ENCODE measurements at regions not wholly inside any gene's neighbourhood (a gene's known extent, or its start where the extent isn't known, plus 50 kb on each side); places are given as distances from the start of the nearest gene placed in this dataset.

DNA sequence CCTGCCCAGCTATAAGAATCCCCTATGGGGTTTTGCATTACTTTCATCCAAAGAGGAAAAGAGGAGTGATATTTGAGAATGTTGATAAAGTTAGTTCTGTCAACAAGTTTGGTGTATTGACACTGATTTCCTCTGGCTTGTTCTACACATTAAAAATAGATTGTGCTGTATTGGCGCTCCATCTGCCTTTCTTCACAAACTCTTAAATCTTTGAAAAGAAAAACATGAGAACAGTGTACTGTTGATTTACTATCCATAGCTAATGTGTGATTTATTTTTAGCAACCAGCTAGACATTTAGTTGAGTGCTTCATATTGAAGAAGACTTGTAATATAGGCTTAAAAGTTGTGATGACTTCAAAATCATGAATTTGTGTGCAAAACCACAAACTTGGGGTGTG is 261.2 kb upstream of the ANKRD50 start:
- DNase-seq, result no peak

DNA sequence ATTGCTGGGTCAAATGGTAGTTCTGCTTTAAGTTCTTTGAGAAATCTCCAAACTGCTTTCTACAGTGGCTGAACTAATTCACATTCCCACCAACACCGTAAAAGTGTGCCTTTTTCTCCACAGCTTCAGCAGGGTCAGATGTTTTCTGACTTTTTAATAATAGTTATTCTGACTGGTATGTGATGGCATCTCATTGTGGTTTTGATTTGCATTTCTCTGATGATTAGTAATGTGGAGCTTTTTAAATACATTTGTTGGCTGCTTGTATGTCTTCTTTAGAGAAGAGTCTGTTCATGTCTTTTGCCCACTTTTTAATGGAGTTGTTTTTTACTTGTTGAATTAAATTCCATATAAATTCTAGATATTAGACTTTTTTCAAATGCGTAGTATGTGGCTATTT is 257.5 kb upstream of the ANKRD50 start:
- DNase-seq, result no peak

DNA sequence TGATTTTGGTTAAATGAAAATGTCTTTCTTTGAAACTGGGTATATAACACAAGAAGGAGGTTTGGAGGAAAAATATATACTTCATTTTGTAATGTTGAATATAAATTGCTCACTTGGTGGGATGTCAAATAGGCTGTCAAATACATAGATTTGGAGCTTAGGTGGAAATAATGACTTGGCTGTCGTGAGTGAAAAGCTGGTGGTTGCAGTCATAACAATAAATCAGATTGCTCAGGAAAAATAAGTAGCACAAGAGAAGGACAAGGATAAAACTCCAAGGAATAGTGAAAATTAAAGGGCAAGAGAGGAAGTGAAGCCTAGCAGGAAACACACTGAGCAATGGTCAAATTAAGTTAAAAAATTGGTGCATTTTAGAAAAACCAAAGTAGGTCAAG is 253.0 kb upstream of the ANKRD50 start:
- DNase-seq, result no peak

DNA sequence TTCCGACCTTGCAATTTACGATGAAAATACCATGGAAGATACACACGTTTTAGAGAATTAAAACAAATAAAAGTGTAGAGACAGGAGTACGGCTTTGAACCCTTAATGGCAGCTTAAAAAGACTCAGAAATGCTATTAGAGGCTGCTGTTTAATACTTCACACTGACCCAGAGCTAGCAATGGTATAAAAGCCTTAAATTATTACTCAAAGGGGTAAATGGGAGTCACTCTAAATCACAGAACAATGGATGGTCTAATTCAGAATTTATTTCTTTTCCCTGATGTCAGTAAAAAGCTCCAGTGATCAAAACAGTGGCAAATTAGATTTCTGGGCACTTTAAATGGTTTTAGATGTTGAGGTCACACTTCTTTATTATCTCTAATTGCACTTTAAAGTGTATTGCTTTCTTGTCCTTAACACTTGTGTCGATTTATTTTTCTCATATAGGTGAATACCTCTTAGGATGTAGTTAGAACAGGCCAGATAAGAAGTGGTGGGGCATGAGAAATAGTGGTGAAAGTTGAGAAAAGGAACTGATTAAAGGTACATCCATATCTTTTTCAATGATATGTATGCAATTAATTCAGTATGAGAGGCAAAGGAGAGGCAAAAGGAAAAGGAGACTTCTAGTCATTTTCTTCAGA is 252.4 kb upstream of the ANKRD50 start:
- DNase-seq, result no peak

DNA sequence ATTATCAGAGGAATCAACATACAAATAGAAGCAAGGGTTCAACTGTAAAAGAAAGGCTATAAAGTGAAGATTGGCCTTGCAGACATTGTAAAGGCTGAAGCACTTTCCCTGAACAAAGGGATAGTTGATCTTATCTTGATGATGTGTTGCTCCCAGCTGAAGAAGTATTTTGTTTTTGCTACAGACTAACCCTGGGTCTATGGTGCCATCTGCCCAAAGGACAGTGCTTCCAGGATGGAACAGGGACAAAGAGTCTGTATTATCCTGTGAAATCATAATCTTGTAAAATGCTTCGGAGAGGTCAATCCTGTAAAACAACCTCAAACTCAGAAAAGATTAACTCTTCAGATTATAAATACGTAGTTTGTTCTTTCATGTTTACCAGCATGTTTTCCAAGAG is 251.7 kb upstream of the ANKRD50 start:
- DNase-seq, result no peak

DNA sequence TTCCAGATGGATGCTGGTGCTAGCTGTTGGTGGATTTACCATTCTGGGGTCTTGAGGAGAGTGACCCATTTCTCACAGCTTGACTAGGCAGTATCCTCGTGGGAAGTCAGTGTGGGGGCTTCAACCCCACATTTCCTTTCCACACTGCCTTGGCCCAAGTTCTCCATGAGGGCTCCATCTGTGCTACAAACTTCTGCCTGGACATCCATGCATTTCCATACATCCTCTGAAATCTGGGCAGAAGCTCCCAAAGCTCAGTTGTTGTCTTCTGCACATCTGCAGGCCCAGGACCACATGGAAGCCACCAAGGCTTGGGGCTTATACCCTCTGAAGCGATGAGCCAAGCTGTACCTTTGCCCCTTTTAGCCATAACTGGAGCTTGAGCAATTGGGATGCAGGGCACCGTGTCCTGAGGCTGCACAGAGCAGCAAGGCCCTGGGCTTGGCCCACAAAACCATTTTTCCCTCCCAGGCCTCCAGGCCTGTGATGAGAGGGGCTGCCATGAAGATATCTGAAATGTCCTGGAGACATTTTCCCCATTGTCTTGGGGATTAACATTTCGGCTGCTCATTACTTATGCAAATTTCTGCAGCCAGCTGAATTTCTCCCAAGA is 248.7 kb upstream of the ANKRD50 start:
- DNase-seq, result no peak

DNA sequence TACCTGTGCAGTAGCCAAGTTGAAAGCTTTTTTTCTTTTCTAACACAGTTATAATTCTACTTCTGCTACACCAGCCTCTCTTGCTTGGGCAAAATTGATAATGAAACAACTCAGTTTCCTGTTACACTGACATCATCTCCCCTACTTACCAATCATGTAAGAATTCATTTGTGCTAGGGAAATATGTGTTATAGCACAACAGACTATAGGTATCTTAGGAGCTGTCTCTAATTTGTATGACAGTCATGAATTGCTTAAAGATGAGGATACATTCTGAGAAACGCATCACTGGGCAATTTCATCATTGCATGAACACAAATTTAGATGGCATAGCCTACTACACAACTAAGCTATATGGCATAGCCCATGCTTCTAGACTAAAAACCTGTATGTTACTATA is 246.3 kb upstream of the ANKRD50 start:
- DNase-seq, result no peak

DNA sequence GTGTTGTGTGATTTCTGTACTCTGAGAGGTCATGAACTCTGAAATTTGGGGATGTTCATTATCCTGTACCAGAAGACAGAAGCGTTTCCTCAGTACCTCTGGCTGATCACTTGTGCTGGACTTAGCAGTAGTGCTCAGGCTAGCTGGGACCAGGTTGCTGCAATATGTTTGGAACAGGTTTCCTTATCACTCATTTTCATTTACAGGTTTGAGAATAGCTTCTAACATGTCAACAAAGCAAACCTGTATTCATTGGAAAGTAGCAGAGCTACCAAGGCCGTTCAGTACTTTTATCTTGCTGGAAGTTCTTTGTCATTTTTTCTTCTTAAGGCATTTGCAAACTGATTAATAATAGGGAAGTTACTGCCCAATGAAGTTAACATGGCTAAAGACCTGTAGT is 242.9 kb upstream of the ANKRD50 start:
- no peak for DNase-seq

DNA sequence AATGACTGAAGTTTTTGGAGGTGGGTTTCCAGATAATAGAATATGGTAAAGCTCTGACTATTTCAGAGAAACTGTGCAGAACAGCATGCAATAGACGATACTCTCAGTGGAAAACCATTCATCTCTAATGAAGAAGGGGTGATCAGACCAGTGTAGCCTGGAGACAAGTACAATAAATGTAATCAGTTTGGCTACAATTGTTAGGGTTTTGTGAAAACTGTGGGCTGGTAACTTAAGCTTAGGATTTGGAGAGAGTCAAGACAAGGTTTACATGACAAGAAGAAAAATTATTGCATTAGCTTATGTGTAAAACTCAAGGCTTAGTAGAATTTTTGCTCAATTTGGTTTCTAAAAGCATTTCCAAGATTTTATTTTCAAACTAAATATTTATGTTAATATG is 241.5 kb upstream of the ANKRD50 start:
- DNase-seq, result no peak

DNA sequence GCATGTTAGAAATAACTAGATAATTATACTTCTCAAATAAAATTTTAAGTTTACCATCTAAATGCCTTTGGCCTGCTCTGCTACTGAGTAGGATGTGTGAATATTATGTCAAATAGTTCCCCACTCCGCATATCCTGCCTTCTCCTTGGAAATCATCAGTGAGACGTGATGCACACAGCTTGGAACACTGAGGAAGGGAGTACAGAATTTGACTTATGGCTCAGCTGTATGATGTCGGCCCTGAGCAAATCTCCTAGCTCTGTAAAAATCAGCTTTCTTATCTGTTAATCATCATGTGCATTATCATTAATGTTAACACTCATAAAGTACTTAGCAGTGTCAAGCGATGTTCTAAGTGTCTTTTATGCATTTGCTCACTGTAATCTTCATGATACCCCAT is 241.0 kb upstream of the ANKRD50 start:
- no peak for DNase-seq

DNA sequence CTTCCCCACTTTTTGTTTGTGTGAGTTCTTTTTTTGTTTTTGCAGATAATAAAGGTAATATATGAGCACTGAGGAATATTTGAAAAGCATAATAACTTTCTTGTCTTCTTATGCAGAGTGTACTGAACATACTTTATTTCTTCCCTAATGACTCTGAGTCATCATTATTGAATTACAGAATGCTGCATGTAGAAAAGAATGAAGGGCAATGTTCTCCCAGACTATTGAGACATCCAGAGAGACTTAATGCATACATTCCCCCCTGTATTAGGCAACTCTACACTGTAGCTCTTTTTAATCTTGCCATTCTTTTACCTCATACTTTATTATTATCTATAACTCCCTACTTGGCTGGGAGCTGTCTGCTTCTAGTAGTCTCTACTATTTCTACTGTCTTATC is 240.5 kb upstream of the ANKRD50 start:
- DNase-seq, result no peak

DNA sequence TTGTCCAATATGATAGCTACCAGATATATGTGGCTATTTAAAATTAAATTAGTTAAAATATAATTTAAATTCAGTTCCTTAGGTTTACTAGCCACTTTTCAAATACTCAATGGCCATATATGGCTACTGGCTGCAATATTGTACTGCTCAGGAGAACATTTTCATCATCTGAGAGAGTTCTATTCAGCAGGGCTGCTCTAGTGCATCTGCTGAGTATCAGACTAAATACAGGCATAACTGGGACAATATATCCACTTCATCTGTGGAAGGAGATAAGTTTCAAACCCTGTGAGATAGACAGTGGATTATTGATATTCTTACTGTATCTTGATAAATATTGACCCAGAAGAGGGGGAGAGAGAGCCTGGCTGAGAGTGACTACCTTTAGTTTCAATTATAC is 240.1 kb upstream of the ANKRD50 start:
- no peak for DNase-seq

DNA sequence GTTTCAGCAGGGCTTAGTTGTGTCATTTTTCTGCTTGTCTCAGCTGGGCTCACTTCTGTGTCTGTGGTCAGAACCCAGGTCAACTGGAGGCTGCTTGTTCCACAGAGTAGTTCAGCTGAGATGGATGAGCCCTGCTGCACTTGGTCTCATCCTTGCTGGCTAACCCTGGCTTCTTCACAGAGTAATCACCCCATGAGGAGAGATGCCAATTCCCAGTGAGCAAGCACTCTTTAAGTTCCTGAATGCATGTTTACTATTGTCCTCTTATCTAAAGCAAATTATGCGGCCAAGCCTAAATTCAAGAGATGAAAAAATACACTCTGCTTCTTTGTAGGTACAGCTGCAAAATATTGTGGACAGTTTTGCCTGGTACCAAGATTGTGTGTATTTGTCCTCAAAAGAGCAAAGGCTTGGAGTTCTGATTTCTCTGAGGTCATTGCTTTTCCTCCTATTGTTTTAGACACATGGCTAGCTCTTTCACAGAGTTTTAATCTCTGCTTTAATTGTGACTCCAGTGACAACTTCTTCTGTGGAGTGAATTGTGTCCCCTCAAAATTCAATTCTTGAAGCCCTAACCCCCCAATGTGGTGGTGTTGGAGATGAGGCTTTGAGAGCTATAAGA is 236.6 kb upstream of the ANKRD50 start:
- DNase-seq, result no peak

DNA sequence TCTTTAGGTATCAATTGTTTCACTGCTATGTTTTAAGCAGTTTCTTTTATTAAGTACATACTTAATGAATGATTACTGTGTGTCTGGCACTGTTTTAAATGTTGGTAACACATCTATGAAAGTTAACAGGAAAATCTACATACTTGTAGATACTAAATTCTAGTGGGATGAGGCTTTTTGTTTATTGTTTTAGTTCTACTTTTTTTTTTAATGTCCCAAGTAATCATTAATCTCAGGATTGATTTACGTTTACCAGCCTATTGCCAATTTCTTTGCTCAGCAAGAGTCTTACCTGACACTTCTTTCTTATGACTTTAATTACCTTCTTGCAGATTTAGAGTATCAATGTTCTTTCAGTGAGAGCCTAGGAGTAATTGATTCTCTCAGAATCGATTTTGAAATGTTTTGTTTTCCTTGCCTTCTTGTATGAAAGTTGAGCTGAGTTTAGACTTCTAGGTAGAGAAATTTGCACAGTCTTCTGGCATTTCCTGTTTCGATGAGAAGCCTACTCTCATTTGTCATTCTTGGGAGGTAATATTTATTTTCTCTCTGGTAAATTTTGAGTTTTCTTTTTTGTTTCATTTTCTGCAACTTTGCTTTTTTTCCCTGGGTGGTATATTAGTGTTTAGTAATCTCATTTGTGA is 235.2 kb upstream of the ANKRD50 start:
- DNase-seq, result no peak

DNA sequence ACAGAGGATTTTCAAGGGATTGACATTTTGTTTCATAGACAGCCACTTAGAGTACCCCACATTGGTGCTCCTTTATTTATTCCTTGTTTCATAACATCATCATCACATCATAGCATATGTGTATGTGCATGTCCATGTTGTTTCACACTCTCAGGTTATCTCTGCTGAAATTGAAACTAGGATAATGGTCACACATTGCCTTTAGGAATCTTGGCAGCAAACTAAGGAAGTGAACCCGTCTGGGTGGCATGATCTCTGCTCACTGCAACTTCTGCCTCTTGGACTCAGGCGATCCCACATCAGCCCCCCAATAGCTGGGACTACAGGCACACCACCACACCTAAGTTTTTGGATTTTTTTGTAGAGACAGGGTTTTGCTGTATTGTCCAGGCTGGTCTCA is 234.2 kb upstream of the ANKRD50 start:
- DNase-seq, result no peak

DNA sequence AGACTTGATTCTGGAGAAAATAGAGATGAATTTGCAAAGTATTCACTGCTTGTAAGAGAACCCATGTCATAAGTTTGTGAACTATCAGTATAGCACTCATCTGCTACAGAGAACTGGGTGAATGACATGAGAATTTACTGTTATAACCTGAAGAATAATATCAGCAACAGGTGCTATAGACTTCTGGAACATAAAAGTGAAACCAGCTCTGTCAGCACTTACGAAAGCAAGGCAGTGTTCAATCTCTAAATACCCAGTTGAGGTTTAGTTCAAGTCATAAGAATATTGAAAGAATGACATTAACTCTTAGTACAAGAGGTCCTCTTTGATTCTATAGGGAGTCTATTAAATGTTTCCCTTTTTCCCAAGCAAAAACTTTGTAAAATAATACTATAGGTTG is 232.9 kb upstream of the ANKRD50 start:
- no peak for DNase-seq

DNA sequence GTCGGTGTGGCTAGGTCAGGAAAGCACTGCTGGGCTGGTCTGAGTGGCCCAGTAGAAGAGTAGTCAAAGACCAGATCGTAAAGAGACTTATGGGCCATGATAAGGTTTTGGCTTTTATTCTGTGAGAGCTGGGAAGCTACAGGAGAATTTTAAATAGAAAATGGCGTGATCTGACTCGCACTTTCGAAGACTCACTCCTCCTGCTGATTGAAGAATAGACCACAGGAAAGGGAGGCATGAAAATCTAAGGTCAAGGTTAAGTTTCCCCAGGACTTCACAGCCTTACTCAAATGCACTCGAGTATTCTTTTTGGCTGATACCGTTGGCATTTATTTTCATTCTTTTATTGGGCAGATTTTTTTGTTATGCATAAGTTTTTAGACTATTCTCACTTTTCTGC is 231.4 kb upstream of the ANKRD50 start:
- no peak for DNase-seq

DNA sequence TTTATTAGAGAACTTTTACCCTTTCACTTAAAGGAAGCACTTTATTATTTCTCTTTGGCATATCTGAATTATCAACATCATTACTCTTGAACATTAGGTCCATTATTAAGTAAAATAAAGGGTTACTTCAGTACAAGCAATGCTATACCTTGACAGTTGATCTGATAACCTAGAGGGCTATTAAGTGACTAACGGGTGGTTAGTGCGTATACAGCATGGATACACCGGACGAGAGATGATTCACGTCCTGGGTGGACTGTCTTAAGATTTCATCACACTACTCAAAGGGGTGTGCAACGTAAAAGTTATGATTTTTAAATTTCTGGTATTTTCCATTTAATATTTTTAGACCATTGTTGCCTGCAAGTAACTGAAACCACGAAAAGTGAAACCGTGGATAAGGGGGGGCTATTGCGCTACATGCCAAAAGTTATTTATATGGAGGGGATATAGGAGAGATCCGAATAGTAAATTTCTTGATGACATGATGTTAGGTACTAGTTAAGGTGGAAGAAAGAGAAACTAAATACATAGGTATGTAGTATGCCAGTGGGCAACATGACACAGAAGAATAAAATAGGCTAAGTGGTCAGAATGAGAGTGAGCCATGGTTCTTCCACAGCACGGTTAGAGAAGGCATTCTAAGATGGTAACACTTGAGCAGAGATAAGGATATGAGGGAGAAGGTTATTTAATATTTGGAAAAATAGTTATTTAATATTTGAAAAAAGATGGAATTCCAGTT is 230.8 kb upstream of the ANKRD50 start:
- DNase-seq, result no peak

DNA sequence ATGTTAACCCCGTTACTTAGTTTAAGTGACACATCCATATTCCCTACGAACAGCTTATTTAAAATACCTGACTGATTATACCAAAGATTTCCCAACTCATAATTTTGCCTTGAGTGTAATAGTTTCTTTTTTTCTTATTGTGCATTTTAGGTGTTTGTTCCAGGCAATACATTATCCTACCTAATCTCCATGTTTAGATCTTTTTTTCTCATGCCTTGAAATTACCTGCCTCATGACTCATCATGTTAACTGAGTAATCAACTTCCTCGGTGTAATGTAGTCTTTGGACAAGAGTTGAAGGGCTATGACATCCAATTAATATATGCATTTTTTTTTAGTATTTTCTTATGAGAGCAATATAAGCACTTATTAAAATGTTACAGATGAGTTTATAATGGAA is 228.7 kb upstream of the ANKRD50 start:
- no peak for DNase-seq

DNA sequence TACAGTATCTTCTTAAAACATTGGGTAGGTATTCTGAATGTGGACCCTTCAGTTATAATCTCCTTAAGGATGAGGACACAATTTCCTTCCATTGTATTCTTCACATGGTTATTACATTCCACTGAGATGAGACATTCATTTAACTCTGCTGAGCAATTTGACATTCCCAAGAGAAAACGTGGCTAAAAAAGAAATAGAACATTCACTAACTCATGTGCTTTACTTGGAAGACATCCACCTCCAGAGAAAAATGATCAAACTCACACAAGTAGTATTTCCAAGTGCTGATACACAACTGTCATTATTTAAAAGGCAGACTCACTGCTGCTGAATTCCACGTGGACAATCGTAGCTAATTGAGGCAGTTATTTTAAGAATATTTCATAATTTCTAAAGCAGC is 227.9 kb upstream of the ANKRD50 start:
- DNase-seq, result peak; percentile 68

DNA sequence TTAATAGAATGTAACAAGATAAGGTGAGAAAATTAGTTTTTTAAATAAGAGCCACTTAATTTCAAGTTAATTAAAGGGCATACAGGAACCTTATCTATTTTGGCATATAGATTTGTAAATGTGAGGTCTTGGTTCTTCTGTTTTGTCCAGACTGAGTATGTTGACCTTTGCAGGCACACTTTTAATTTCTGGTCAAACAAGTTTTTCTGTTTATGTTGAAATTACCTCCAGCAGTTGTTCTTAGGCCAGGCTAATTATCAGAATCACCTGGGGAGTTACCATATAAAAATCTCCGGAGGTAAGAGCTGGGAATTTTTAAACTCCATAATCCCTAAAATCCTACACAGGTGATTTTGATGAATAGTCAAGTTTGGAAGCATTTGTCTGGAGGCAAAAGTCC is 227.4 kb upstream of the ANKRD50 start:
- no peak for DNase-seq

DNA sequence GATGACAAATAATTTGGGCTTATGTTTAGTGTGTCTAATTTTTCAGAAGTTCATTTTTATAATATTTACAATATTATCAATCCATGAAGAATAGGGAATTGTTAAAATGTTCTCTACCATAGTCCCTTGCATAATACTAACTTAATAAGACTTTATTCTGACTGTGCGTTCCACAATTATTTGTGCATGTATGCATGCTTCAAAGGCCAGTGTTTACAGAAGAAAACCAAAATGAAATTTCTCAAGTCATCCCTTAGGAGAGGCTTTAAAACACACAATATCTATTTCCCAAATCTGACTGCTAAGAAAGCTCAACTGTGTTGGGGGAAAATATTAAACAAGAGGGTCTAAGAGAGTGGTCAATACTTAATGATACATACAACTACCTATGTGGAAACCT is 226.3 kb upstream of the ANKRD50 start:
- DNase-seq, result no peak

DNA sequence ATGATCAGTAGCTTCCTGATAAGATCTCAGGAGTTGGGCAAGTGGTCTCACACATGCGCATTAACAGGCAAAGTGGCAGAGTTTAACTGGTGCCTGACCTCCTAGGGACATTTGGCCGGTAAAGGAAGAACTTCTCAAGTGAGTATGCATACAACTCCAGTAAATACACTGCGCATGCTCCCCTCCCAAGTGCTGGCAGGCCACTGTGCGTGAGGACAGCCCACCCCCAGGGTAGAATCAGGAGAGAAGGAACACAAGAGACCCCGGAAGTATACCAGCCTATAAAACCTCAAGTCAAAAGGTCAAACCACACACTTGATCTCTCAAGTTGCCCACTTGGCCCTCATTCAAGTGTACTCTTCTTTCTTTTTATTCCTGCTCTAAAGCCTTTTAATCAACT is 225.5 kb upstream of the ANKRD50 start:
- DNase-seq, result no peak

DNA sequence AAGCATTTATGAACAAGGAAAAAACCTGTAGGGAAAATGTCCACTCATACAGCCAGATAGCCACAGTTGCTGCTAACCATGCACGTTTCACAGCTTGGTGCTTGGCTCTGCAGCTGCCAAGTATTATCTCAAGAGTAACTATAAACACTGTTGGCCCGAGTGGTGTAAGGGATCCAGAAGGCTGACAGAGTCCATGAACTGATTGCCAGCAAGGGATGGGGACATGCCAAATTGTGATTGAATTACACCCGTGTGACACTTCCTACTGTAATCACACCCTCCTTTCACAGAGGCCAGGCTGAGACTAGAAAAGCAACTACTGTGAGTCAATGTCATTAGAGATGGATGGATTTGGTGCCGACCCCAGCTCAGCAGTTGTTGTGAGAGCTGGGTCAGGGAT is 223.9 kb upstream of the ANKRD50 start:
- no peak for DNase-seq

Data from amniotic stem cell (primary cell).